CD14-positive monocyte (primary cell): ENCODE measurements at regions not wholly inside any gene's neighbourhood (a gene's known extent, or its start where the extent isn't known, plus 50 kb on each side); places are given as distances from the start of the nearest gene placed in this dataset.

ENCODE experiments used
- DNase-seq, 3 donors: peaks; one replicate each; pipeline ENCODE4 v3.0.0-alpha.2; 2011 to 2022
- H2AFZ ChIP-seq: 2 replicates; pipeline ENCODE4 v1.6.0; 2012; ENCODE audit warnings: mild to moderate bottlenecking, low read depth, low read length, inconsistent platforms; ENCODE audit not compliant: insufficient read depth, poor library complexity, severe bottlenecking
- H3K27ac ChIP-seq, 2 donors: 1 replicate in 1 of 2; 2 replicates in 1 of 2; pipeline ENCODE4 v1.5.1; 2012 to 2013; ENCODE audit warnings: low read length in 2 of 2, control low read depth in 1 of 2, inconsistent platforms in 1 of 2, low read depth in 1 of 2, mild to moderate bottlenecking in 1 of 2
- H3K27me3 ChIP-seq, 2 donors: one replicate each; pipeline versions ENCODE4 v1.6.0 to v1.6.1; 2011 to 2013; ENCODE audit warnings: low read length in 2 of 2; ENCODE audit not compliant: control insufficient read depth in 2 of 2, insufficient read depth in 2 of 2
- H3K36me3 ChIP-seq, 2 donors: replicated peaks in 1 of 2; 1 replicate in 1 of 2; 2 replicates in 1 of 2; pipeline versions ENCODE4 v1.5.1 to v1.6.1; 2012 to 2013; ENCODE audit warnings: low read length in 2 of 2, control low read depth in 1 of 2, inconsistent platforms in 1 of 2, mild to moderate bottlenecking in 1 of 2; ENCODE audit not compliant: insufficient read depth in 2 of 2, control insufficient read depth in 1 of 2
- H3K4me1 ChIP-seq, 2 donors: 1 replicate in 1 of 2; 2 replicates in 1 of 2; pipeline versions ENCODE4 v1.5.1 to v1.6.1; 2012 to 2013; ENCODE audit warnings: low read length in 2 of 2, control low read depth in 1 of 2, inconsistent platforms in 1 of 2, mild to moderate bottlenecking in 1 of 2, moderate library complexity in 1 of 2; ENCODE audit not compliant: insufficient read depth in 2 of 2, control insufficient read depth in 1 of 2
- H3K4me2 ChIP-seq: replicated peaks from 2 replicates; pipeline ENCODE3; 2012; ENCODE audit warnings: low read length, moderate library complexity, mild to moderate bottlenecking; ENCODE audit not compliant: poor library complexity, severe bottlenecking; ENCODE audit errors: extremely low read depth
- H3K4me3 ChIP-seq, 3 experiments: fragments of 200-600 bp in 1 of 3; sonication (generic) in 1 of 3; replicated peaks in 1 of 3; 1 replicate in 2 of 3; 2 replicates in 1 of 3; pipeline ENCODE4 v1.5.1; 2011 to 2013; ENCODE audit warnings: low read length in 3 of 3, mild to moderate bottlenecking in 3 of 3, control low read depth in 2 of 3, low read depth in 2 of 3, inconsistent platforms in 1 of 3, moderate library complexity in 1 of 3
- H3K79me2 ChIP-seq: 2 replicates; pipeline ENCODE4 v1.6.0; 2012; ENCODE audit warnings: mild to moderate bottlenecking, control low read depth, inconsistent platforms, low read length, moderate library complexity; ENCODE audit not compliant: insufficient read depth
- H3K9ac ChIP-seq: 2 replicates; pipeline ENCODE4 v1.6.0; 2017; ENCODE audit warnings: low read length, mild to moderate bottlenecking; ENCODE audit not compliant: insufficient read depth, poor library complexity, severe bottlenecking
- H3K9me3 ChIP-seq, 2 donors: replicated peaks in 1 of 2; 1 replicate in 1 of 2; 2 replicates in 1 of 2; pipeline versions ENCODE4 v1.5.1 to v1.6.1; 2012 to 2013; ENCODE audit warnings: low read length in 2 of 2, control low read depth in 1 of 2; ENCODE audit not compliant: control insufficient read depth in 1 of 2, insufficient read depth in 1 of 2
- H4K20me1 ChIP-seq: 2 replicates; pipeline ENCODE4 v1.6.0; 2012; ENCODE audit warnings: mild to moderate bottlenecking, low read length, control low read depth, moderate library complexity; ENCODE audit not compliant: insufficient read depth
- H3K27ac Mint-ChIP-seq, 7 donors: one replicate each; pipeline ENCODE4 v1.8.0; 2020; ENCODE audit warnings: mild to moderate bottlenecking in 7 of 7, mixed read lengths in 7 of 7, moderate library complexity in 6 of 7, inconsistent platforms in 2 of 7
- H3K27me3 Mint-ChIP-seq, 3 donors: one replicate each; pipeline ENCODE4 v1.8.0; 2021 to 2022; ENCODE audit warnings: low read depth in 3 of 3, mild to moderate bottlenecking in 3 of 3, mixed read lengths in 3 of 3, moderate library complexity in 3 of 3, inconsistent platforms in 1 of 3
- H3K36me3 Mint-ChIP-seq, 2 donors: one replicate each; pipeline ENCODE4 v1.8.0; 2020; ENCODE audit warnings: mixed read lengths in 2 of 2, inconsistent platforms in 1 of 2, mild to moderate bottlenecking in 1 of 2
- H3K4me1 Mint-ChIP-seq: one replicate; pipeline ENCODE4 v1.8.0; 2020; ENCODE audit warnings: mild to moderate bottlenecking, mixed read lengths
- H3K4me3 Mint-ChIP-seq, 2 donors: one replicate each; pipeline ENCODE4 v1.8.0; 2020; ENCODE audit warnings: mild to moderate bottlenecking in 2 of 2, mixed read lengths in 2 of 2, moderate library complexity in 1 of 2
- H3K9me3 Mint-ChIP-seq, 7 donors: one replicate each; pipeline ENCODE4 v1.8.0; 2020 to 2022; ENCODE audit warnings: mixed read lengths in 7 of 7, mild to moderate bottlenecking in 6 of 7, moderate library complexity in 6 of 7, inconsistent platforms in 2 of 7
- CTCF ChIP-seq: fragments of 200-600 bp; IDR thresholded peaks from one replicate; pipeline ENCODE4 v1.8.0; 2022; ENCODE audit warnings: antibody characterized with exemption, mild to moderate bottlenecking
- WGBS: methylation state at CpG from one replicate; pipeline ENCODE4 v1.1.5; 2013; ENCODE audit warnings: missing lambda C conversion rate; ENCODE audit not compliant: insufficient coverage; 5-methylcytosine and 5-hydroxymethylcytosine counted together
- intact Hi-C, 2 donors: fragments of 100-400 bp; cut with micrococcal nuclease; formaldehyde crosslinking; loops; one replicate each; pipeline versions ENCODE4 v1.15.0 to v1.15.1; 2023

- WGBS, result 43% methylated on average over 3 of the region's 3 CpGs
- H4K20me1 ChIP-seq, result no peaks in the 10 kb centered on the region
- H3K4me1 ChIP-seq, result no peaks in the 10 kb centered on the region
- Mint-ChIP-seq H3K27me3 (peaks cover 0 to 3% (median 2%) of the 10 kb centered on the region in 3 donors), H3K4me3 (no peak overlapping the region), H3K9me3 (peaks cover 0 to 10% (median 7%) of the 10 kb centered on the region in 7 donors), H3K27ac (no peak overlapping the region), H3K4me1 (no peaks in the 10 kb centered on the region), H3K36me3 (no peaks in the 10 kb centered on the region)
- peaks cover 0 to 5% of the 10 kb centered on the region in 2 donors for H3K9me3 ChIP-seq
- no peak overlapping the region for H2AFZ ChIP-seq
- no peak overlapping the region for H3K27ac ChIP-seq
- intact Hi-C loops, result no loop called here
- H3K4me3 ChIP-seq, result no peak overlapping the region
- no peak for DNase-seq
- no peak overlapping the region for H3K9ac ChIP-seq
- no peaks in the 10 kb centered on the region for H3K27me3 ChIP-seq
- H3K4me2 ChIP-seq, result no peak overlapping the region
- TF ChIP-seq CTCF, result no peak
- H3K36me3 ChIP-seq, result no peaks in the 10 kb centered on the region
- H3K79me2 ChIP-seq, result no peaks in the 10 kb centered on the region
Measured at GRCh38 chr13:100904293-100904976, 229.8 kb upstream of the TMTC4 start.

GRCh38 chr13:100899720-100900316 lies 225.2 kb upstream of the TMTC4 start:
- DNase-seq, result no peak
- Histone ChIP-seq H3K27ac (no peak overlapping the region), H2AFZ (no peak overlapping the region), H3K27me3 (no peaks in the 10 kb centered on the region), H3K9ac (no peak overlapping the region), H3K9me3 (peaks cover 0 to 9% of the 10 kb centered on the region in 2 donors), H3K79me2 (no peaks in the 10 kb centered on the region), H4K20me1 (no peaks in the 10 kb centered on the region), H3K4me2 (no peak overlapping the region), H3K36me3 (no peaks in the 10 kb centered on the region), H3K4me1 (no peaks in the 10 kb centered on the region), H3K4me3 (no peak overlapping the region)
- no peak overlapping the region for H3K4me3 Mint-ChIP-seq
- H3K27ac Mint-ChIP-seq, result no peak overlapping the region
- H3K9me3 Mint-ChIP-seq, result peaks cover 0 to 9% (median 4%) of the 10 kb centered on the region in 7 donors
- no peaks in the 10 kb centered on the region for H3K4me1 Mint-ChIP-seq
- WGBS, result 45% methylated on average over 5 of the region's 5 CpGs
- intact Hi-C loops, result no loop called here
- no peak for TF ChIP-seq CTCF
- H3K27me3 Mint-ChIP-seq, result peaks cover 0 to 3% (median 2%) of the 10 kb centered on the region in 3 donors
- H3K36me3 Mint-ChIP-seq, result no peaks in the 10 kb centered on the region
